ENCODE measurements at regions not wholly inside any gene's neighbourhood (a gene's known extent, or its start where the extent isn't known, plus 50 kb on each side); places are given as distances from the start of the nearest gene placed in this dataset.
"Not testable (repeated sequence)": the region's sequence is repeated elsewhere in the genome, so short reads cannot be mapped to it uniquely, and the experiment has no call there.

DNA sequence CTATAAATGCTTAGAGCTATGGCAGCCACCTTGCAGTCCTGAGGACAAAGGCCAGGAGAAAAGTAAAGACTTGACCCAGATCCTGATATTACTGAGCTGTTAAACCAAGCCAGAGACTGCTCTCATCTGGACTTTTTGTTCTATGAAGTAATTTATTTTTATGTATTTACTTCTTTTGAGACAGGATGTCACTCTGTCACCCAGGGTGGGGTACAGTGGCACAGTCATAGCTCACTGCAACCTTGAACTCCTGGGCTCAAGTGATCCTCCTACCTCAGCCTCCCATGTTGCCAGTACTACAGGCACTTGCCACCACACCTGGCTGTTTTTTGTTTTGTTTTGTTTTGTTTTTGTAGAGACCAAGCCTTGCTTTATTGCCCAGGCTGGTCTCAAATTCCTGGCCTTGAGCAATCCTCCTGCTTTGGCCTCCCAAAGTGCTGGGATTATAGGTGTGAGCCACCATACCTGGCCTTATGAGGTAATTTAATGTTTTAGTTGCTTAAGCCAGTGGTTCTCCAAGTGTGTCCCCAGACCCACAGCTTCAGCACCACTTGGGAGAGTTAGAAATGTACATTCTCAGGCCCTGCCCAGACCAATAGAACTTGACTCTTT lies 112.1 kb downstream of the COPRS start:
- no peak for DNase-seq

DNA sequence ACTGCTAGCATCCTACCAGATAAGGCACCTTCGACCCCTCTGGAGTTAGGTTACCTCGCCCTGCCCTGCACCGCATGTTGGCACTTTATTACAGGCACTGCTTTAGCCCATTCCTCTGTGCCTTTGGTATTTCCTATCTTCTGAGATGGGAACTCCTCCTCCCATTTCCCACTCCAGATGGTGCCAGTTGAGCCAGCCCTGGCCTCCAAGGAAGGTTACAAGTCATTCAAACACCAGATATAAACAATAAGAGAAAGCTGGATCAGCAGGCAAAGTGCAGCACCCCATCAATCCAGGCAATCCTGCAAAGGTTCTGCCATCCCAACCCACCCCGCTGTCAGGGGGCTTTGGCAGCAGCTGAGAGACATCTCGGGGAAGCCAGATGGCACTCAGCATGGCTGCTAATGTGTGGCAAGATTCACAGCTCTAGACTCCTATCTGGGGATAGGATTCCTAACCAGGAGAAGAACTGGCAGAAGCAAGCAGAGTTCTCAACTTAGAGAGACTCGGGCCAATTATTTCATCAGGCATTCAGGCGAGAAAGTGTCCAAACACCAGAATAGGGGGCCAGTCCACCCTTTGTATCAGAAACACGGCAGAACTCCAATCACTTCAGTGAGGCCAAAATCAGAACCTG lies 113.0 kb downstream of the COPRS start:
- no peak for DNase-seq

DNA sequence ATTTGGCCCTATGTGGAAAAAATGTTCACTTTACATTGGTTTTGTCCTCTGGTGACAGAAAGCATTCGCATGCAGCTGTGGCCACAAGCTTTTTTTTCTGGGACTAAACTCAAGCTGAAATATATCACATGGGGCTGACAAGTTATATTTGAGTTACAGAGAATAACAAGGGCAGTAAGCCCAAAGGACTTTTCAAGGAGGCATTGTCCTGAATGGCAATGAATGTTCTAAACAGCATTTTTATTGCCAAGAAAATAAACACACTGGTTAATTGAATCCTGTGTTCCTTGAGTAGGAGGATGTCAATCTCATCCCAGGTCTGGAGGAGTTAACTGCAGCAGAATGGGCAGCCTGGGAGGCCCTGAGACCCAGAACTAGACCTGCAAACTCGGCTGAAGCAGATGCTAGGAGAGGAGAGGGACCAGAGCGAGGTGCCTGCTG lies 114.5 kb downstream of the COPRS start:
- no peak for DNase-seq

DNA sequence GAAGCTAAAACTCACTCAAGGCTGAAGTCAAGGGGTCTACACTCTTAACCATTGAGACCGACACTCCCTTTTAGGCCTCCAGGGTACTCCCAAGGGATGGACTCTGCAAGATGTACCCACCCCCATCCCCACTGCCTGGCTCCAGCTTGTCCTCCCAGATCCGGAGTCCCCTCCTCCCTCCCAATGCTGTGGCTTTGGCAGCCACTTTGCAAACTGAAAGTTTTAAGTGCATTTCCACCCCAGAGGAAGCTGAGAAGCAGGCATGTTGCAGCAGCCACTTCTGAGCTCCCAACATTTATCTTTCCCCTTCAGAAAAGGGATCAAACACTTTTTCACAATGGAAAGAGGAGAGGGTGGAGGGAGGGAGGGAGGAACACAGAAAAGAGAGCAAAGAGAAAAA lies 115.2 kb downstream of the COPRS start:
- DNase-seq, result no peak

DNA sequence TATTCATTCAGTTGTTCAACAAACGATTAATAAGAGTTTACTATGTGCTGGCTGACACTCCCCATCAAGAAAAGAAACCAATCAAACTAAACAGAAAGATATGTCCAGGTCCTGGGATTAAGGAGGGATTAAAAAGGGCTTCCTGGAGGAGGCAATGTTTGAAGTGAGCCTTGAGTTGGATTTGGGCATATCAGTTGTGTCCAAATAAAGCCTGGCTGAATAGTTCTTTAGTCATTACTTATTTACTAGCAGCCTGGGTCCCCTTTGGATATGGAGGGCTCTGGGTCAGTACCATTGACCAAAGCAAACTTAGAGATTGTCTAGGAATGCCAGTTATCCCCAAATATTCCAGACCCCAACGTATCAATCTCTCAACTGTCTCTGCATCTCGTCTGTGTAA lies 117.7 kb downstream of the COPRS start:
- no peak for DNase-seq

DNA sequence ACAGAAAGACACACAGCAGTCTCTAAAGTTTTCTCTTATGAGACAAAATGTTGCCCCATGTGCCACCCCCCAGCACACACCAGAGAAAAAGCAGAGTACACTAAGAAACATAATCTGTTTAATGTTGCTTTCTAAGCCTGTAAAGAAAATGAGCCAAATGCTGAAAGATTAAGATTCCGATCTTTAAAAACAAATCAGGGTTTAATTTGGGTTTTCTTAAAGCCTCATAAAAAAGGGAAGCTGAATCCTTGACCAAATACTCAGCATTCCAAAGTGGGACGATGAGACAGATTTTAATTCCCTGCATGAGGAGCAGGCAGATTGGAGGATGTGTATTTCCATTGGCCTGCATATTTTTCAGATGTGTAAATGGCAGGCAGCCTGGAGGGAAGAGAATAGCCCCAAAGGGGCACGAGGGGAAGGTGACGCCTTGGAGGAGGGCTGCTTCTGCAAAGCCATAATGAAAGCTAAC lies 118.4 kb downstream of the COPRS start:
- no peak for DNase-seq

DNA sequence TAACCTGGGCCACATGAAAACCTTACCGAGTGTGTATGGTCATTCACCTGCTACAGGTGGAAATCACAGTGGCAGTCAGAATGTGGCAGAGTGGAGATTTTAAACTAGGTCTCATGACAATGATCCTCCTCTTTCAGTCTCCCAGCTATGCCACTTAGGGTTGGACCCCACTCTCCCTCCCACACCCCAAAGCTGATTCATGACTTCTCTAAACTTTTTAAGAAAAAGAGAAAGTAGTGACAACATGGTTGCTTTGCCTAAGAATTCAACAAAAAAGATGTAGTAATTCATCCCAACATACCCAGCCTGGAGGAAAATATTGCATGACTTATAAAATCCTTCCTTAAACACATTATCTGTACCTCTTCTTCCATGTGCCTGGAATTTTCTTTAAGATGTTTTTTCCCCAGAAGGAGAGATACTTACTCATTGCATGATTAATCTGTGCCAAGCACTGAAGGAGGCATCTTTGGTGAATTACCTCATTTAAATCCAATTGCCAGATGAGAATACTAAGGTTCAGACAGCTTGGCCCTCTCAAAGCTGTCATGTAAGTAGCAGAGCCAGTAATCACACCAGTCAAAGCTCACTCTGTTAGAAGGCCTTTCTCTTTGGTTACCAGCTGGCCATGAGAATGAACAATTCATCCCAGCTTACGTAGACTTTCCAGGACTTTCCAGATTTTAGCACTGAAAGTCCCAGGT lies 119.9 kb downstream of the COPRS start:
- DNase-seq, result no peak

DNA sequence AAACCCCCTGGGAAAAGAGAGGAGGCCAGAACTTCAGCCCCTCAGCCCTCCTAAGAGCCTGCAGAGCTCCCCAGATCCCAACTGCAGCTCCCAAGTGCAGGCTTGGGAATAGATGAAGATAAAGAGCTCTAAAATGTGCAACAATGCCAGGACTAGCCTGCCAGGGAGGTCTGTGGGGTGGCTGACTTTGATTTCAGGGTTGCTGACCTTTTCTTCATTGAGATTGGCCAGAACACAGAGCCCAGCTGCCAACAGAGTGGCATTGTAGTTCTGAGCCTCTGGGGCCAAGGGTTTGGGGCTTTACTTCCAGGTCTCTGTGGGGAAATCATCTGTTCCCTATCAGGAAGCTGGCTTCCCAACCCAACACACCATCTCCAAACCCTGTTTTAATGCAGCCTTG lies 120.6 kb downstream of the COPRS start:
- no peak for DNase-seq

DNA sequence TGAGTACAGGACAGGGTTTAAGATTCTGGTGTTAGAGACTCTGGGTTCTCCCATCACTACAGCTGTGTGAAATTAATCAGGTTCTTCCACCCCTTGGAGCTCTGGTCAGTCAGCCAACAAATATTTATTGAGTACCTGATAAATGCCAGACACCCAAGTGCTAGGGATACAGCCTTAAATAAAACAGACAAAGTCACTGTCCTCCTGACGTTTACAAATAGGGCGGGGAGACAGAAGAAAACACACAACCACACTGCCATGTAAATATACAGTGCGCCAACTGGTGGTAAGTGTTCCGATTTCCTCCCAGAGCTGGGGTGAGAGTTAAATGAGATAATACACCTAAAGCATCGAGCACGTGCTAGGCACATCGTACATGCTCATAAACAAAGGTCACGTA lies 121.0 kb downstream of the COPRS start:
- DNase-seq, result no peak

DNA sequence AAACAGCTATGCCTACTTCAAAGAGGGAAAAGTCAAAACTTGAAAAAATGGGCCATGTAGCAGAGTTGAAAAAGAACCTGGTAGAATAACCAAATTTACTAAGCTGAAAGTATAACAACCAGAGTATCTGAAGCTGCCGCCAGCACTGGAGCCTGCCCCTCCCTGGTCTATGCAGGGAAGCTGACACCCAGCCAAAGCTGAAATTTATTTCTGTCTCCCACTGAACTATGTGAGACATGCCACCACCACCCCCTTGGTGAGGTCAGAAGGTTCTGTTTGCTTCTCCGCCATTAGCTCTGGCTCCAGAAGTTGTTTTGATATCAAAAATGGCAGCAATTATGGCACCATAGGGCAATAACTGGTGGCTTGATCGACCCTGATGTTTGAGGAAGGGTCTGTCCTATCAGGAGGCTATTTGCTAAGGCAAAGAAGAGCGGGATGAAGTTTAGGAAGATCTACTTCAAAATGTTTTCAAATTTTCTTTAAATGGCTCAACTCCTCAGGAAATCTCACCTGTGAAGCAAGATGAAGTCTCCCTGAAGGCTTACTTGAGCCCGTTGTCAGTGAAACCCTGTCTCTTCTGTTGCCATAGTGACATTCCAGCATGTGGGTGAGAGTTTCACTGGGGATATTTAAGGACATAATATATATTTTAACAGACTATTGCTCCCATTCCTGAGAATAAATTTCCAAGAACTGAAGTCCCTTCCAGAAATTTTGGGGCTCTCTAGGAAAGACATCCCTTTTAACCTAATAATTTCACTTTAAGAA lies 122.0 kb downstream of the COPRS start:
- no peak for DNase-seq

DNA sequence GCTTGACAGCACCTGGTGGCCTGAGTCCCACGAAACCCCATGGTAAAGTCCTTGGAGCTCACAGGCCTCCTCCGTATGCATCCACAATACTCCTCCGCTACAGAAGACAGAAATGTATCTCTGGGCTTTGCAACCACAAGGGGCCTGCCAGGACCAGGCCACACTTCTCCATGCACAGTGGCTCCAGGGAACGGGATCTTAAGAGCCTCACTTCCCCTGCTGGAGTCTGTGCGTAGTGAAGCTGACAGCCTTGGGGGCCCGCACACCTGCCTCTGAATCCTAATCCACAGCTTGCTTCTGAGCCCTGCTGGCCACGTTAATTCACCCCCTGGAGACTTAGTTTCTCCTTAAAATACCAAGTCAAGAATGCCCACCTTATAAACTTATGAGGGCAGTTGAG lies 125.7 kb downstream of the COPRS start:
- DNase-seq, result no peak

DNA sequence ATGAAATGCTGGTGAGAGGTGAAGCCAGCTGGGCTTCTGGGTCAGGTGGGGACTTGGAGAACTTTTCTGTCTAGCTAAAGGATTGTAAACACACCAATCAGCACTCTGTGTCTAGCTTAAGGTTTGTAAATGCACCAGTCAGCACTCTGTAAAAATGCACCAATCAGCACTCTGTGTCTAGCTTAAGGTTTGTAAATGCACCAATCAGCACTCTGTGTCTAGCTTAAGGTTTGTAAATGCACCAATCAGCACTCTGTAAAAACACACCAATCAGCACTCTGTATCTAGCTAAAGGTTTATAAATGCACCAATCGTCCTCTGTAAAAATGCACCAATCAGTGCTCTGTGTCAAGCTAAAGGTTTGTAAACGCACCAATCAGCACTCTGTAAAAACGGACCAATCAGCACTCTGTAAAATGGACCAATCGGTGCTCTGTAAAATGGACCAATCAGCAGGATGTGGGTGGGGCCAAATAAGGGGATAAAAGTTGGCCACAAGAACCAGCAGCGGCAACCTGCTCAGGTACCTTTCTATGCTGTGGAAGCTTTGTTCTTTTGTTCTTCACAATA lies 127.4 kb downstream of the COPRS start:
- not testable (repeated sequence) for DNase-seq

DNA sequence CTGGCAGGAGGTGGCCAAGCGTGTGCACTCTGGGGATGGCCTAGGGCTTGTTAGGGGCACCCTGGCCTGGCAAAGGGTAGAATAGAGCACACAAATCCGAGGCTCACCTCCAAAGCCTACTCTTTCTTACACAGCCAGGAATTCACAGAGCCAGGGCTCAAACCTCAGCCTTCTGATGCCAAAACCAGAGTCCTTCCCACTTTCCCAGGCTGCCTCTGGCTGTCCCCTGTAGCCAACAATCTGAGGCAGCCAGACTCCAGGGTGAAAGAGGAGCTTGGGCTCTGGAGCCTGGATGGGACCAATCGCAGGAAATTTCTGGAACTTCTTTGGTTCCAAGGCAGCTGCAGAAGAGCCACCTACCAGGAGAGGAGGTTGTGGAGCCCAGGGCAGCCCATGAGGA lies 127.9 kb downstream of the COPRS start:
- no peak for DNase-seq

DNA sequence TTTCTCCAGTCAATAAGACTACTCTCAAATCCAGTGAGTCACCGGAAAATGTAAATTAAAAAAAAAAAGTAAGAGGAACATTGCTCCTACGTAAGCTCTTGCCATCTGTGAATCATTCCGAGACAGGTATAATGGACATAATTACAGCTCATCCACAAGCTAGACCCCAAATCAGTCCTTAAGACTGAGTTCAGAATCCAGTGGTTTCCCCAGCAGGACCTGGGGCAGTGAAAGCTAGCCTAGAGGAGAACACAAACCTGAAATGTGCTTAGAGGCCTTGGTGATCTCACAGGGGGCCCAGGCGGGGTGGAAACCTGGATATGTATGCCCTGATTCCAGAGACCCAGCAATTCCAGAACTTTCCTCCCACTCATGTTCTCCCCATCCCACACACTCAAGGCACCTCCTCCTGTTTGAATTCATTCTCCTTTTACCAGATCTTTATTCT lies 132.0 kb downstream of the COPRS start:
- no peak for DNase-seq

DNA sequence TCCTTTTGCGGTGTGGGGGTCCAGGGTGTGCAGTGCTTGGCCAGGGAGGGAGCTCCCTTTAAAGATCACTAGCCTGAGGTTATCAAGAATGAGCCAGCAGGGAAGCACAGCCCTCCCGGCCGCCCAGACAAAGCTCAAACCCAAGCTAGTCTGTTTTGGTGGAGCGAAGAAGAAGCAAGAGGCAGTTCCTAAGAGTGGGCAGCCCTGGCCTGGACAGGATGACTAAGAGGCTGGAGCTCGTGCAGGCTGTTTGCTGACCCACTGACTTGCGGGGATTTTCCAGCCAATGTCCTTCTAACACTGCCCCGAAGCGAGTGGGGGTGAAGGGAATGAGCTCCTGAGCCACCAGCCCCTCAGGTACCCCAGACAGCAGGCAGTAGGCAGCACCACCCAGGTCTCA lies 134.4 kb downstream of the COPRS start:
- no peak for DNase-seq

DNA sequence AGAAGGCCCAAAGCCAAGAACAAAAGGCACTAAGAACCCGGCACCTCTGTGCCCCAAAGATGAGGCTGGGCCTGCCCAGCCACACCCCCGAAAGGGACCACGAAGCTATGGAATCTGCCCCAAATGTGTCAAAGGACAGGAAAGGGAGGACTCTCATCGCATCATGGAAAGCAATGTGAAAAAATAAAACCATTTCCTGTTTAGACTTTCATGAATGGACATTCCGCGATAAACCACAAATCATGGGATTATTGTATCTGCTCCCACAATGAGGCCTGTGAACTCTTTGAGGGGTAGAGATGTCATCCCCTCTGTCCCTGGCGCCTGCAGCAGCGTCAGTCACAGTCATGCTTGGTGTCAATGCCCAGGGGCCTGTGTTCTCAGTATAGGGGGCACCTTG lies 135.0 kb downstream of the COPRS start:
- no peak for DNase-seq

DNA sequence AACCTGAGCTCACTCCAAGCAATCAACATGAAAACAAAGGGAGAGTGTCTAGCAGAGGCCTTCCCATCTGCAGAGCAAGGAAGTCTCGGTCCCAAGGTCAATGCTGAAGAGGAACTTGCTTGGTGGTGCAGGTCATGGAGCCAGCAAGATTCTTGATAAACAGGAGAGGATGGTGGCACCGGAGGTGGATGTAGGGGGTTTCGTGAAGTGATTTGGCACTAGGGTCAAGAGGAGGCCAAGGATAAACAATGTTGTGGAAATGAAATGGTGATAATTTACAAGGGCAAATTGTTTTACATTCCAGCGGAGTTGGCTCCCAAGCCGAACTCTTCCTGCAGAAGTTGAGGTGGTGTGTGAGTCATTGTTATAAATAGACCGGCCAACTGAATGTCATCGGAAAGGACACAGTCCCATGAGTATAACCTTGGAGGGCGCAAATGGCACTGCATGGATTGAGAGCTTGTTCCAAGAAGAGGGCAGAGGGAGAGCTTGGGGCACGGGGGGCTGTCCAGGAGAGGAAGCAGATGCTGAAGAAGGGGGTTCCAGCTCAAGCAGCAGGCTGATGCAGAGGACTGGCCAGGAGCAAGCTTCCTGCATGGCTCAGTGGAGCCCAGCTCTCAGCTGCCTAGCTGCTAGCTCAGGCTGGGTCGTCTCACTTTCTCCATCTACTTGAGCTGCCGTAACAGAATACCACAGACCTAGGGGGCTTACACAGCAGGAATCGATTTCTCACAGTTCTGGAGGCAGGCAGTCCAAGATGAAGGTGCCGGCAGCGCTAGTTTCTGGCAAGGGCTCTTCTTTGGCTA lies 136.6 kb downstream of the COPRS start:
- DNase-seq, result no peak

DNA sequence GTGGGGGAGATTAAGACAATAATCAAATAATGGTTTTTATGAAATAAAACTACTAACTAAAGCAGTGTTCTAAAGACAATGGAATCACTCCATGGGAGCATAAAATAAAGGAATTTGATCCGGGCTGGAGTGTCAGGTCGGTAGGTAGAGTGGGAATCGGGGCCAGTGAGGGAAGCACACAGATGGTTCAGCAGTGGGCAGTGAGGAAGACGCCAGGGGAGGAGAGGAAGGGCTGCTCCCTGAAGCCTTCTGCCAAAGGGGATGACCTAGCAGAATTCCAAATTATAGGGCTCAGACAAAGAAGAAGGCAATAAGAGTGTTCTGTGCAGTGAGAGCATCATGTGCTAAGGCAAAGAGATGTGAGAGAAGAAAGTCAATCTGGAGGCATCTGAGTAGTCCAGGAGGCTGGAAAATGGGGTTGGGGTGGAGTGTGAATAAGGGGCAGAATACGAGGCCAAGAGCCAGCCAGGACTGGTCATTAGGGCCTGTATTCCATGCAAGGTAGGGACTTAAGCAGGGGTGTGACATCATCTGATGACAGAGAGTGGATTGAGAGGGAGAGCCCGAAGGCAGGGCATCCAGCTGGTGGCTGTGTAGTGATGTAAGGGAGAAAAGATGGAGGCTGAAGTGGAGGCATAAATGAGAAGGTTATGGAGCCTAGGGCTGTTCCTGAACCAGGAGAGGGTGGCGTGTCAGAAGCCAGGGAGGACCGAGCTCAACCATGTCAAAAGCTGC lies 137.6 kb downstream of the COPRS start:
- no peak for DNase-seq

DNA sequence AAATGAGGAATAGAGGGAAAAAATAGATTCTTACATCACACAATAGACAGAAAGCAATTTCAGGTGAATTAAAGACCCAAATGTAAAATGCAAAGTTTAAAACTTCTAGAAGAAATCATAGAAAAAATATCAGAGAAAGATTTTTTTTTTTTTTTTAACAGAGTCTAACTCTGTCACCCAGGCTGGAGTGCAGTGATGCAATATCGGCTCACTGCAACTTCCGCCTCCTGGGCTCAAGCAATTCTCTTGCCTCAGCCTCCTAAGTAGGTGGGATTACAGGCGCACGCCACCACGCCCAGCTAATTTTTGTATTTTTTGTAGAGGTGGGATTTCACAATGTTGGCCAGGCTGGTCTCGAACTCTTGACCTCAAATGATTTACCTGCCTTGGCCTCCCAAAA lies 141.8 kb downstream of the COPRS start:
- DNase-seq, result not testable (repeated sequence)

DNA sequence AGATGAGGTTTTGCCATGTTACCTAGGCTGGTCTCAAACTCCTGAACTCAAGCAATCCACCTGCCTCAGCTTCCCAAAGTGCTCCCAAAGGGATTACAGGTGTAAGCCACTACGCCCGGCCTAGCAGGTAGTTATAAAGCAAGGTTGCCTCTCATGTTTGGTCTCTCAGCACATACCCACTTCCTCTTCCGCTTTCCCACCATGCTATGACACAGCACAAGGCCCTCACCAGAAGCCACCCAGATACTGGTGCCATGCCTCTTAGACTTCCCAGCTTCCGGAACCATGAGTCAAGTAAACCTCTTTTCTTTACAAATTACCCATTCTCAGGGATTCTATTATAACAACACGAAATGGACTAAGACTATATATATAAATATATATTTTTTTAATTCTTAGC lies 143.6 kb downstream of the COPRS start:
- peak in 1 of 6 experiments; percentile 51 for DNase-seq

DNA sequence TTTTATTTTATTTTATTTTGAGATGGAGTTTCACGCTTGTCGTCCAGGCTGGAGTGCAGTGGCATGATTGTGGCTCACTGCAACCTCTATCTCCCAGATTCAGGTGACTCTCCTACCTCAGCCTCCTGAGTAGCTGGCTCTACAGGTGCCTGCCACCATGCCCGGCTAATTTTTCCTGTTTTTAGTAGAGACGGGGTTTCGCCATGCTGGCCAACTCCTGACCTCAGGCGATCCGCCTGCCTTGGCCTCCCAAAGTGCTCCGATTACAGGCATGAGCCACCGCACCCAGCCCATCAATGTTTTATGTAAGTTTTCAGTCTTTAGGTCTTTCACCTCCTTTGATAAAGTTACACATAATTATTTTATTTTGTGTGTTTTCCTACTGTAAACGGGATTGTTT lies 154.6 kb downstream of the COPRS start:
- no peak for DNase-seq

DNA sequence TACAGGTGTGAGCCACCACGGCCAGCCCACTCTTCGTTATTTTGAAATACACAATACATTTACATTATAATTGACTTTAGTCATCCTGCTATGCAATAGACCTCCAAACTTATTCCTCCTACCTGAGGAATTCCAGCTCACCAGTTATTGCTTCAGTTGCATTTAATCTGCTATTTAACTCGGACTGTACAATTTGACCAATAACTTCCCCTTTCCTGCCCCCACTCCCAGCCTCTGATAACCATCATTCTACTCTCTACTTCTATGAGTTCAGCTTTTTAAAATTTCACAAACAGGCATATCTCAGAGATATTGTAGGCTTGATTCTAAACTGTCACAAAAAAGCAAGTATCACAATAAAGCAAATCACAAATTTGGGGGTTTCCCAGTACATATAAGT lies 157.0 kb downstream of the COPRS start:
- no peak for DNase-seq

Data from stimulated activated naive CD4-positive, alpha-beta T cell (primary cell).